NCI-H2029 treated with DMSO at 0.1 percent for 48 hours (cell line): ENCODE measurements at regions not wholly inside any gene's neighbourhood (a gene's known extent, or its start where the extent isn't known, plus 50 kb on each side); places are given as distances from the start of the nearest gene placed in this dataset.

Source experiments
- DNase-seq: peaks from one replicate; lab custom pipeline; 2025; lab: John Stamatoyannopoulos, UW

- no peak for DNase-seq
These were observed 110.7 kb downstream of the LITAF start for GRCh38 chr16:11475896-11476630.

- DNase-seq: no peak
These were observed 110.0 kb downstream of the LITAF start for GRCh38 chr16:11476676-11477075.

GRCh38 chr16:11478431-11479119 is 108.1 kb downstream of the LITAF start:
- DNase-seq: no peak

GRCh38 chr16:11479916-11480315 is 106.8 kb downstream of the LITAF start:
- no peak for DNase-seq

- DNase-seq: no peak
These were observed 106.1 kb downstream of the LITAF start for GRCh38 chr16:11480634-11481033.

GRCh38 chr16:11481987-11482386 is 104.7 kb downstream of the LITAF start:
- DNase-seq: no peak

GRCh38 chr16:11482946-11483748 is 103.6 kb downstream of the LITAF start:
- DNase-seq: no peak

- no peak for DNase-seq
These were observed 101.9 kb downstream of the LITAF start for GRCh38 chr16:11484691-11485258.

- DNase-seq: no peak
These were observed 101.0 kb downstream of the LITAF start for GRCh38 chr16:11485676-11486075.

- no peak for DNase-seq
These were observed 99.4 kb downstream of the LITAF start for GRCh38 chr16:11487289-11487688.

- DNase-seq: no peak
These were observed 98.4 kb downstream of the LITAF start for GRCh38 chr16:11488304-11488703.

GRCh38 chr16:11491524-11491923 is 95.2 kb downstream of the LITAF start:
- DNase-seq: no peak

- DNase-seq: no peak
These were observed 93.8 kb downstream of the LITAF start for GRCh38 chr16:11492808-11493530.

GRCh38 chr16:11493531-11493929 is 93.2 kb downstream of the LITAF start:
- no peak for DNase-seq

- no peak for DNase-seq
These were observed 92.7 kb downstream of the LITAF start for GRCh38 chr16:11494029-11494428.

- no peak for DNase-seq
These were observed 92.3 kb downstream of the LITAF start for GRCh38 chr16:11494433-11494832.

- DNase-seq: no peak
These were observed 91.7 kb downstream of the LITAF start for GRCh38 chr16:11495066-11495407.
